ENCODE measurements at regions not wholly inside any gene's neighbourhood (a gene's known extent, or its start where the extent isn't known, plus 50 kb on each side); places are given as distances from the start of the nearest gene placed in this dataset.

DNA sequence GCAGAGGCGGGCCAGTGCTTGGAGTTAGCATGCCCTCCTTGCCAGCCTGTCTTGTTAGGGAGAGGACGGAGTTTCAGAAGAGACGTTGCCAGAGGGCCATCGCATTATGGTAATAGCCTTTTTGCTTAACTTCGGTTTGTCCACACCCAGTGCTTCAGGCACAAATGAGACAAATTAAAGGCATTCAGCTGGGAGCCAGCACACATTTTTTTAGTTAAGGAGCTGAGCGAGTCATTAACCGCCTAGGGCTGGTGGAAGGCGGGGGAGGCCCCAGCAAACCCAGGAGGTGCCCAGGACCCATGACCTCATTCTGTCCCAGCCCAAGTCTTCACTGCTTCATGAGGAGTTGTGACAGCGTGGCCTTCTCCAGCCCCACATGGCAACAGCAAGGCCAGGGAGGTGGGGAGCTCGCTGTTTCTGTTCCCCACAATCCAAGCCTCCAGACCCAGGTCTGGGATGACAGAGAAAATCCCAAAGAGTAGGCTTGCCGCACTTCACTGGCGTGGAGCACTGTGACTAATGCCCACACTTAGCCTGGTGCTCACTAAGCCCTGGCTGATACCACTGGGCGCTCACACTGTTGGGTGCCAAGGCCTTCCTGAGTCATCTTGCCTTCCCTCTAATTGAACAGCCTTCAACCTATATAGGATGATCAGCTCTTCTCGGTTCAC lies 237.1 kb downstream of the ANKRD60 start:
- DNase-seq = peak in 4 of 5 donors; percentile 56 to 82 (median 76)
- no peaks in the 10 kb centered on the region for H3K4me1 ChIP-seq (ENCODE audit: control insufficient read depth in 2 of 3, insufficient read depth in 2 of 3, low read depth in 1 of 3, low read length in 3 of 3)
- no peak overlapping the region for H3K9ac ChIP-seq (ENCODE audit: low read length in 3 of 3)
- no peak overlapping the region for H3K27ac ChIP-seq (ENCODE audit: low read depth in 2 of 2, low read length in 2 of 2)
- intact Hi-C loops (cut with DNase I) = no loop called here
- no peak for FAIRE-seq
- no peaks in the 10 kb centered on the region for H3K36me3 ChIP-seq (ENCODE audit: control insufficient read depth in 2 of 3, insufficient read depth in 3 of 3, low read length in 3 of 3)
- H3K4me3 ChIP-seq (ENCODE audit: low read length in 3 of 3) = no peak overlapping the region
- no peaks in the 10 kb centered on the region for H3K9me3 ChIP-seq (ENCODE audit: control insufficient read depth in 2 of 3, insufficient read depth in 1 of 3, low read length in 3 of 3)
- TF ChIP-seq, protein P1, sequence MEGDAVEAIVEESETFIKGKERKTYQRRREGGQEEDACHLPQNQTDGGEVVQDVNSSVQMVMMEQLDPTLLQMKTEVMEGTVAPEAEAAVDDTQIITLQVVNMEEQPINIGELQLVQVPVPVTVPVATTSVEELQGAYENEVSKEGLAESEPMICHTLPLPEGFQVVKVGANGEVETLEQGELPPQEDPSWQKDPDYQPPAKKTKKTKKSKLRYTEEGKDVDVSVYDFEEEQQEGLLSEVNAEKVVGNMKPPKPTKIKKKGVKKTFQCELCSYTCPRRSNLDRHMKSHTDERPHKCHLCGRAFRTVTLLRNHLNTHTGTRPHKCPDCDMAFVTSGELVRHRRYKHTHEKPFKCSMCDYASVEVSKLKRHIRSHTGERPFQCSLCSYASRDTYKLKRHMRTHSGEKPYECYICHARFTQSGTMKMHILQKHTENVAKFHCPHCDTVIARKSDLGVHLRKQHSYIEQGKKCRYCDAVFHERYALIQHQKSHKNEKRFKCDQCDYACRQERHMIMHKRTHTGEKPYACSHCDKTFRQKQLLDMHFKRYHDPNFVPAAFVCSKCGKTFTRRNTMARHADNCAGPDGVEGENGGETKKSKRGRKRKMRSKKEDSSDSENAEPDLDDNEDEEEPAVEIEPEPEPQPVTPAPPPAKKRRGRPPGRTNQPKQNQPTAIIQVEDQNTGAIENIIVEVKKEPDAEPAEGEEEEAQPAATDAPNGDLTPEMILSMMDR (IDR thresholded peaks at IDR 0.05; ENCODE audit: borderline replicate concordance, extremely low read depth, insufficient read depth) = no peak
- no peaks in the 10 kb centered on the region for H3K27me3 ChIP-seq (ENCODE audit: control insufficient read depth, insufficient read depth, low read length)

DNA sequence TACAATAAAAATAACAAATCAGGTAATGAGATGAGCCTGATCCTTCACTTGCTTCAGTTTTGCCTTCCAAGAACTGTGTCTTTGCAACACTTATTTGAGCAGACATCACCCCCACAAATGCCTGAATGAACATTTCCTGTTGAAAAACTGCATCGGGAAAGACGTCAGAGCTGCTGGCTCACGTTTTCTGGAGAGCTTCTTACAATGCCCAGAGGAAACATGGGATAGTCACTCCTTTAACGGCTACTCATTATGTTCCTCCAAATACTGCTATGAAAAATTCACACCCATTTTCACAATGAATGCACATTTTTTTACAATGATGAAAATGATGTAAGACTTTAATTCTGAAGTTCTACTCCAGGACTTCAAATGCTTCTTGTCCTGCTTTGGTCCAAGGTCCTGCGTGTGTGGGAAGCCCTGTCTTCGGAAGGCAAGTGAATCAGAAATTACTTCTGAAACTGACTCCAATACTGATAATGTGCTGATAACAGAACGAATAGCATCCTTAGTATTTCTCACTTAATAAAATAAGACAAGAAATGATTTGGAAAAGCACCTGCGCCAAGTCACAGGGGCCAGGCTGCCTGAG lies 238.0 kb downstream of the ANKRD60 start:
- no peaks in the 10 kb centered on the region for H3K27me3 ChIP-seq (ENCODE audit: control insufficient read depth, insufficient read depth, low read length)
- no peak for FAIRE-seq
- no peak overlapping the region for H3K9ac ChIP-seq (ENCODE audit: low read length in 3 of 3)

DNA sequence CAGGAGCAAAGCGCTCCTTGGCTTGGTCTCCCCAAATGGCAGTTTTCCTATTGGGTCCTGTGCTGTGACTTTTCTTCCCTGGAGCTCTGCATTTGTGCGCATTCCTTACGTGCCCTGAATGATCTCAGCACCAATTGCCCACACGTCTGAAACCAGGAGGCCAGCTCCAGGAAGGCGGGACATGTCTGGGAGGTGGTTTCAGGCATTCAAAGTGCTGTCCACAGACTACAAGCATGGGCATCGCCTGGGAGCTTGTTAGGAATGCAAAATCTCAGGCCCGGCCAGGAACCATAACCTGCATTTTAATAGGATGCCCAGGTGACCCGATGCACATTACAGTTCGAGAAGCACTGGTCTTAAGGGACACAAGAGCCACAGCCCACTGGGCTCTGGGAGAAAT lies 239.6 kb downstream of the ANKRD60 start:
- no peaks in the 10 kb centered on the region for H3K9me3 ChIP-seq (ENCODE audit: control insufficient read depth in 2 of 3, insufficient read depth in 1 of 3, low read length in 3 of 3)
- no peak for FAIRE-seq
- H3K36me3 ChIP-seq (ENCODE audit: control insufficient read depth in 2 of 3, insufficient read depth in 3 of 3, low read length in 3 of 3) = no peaks in the 10 kb centered on the region
- DNase-seq = no peak
- no peak overlapping the region for H3K27ac ChIP-seq (ENCODE audit: low read depth in 2 of 2, low read length in 2 of 2)
- no peak overlapping the region for H3K9ac ChIP-seq (ENCODE audit: low read length in 3 of 3)
- TF ChIP-seq, protein P1 (IDR thresholded peaks at IDR 0.05; ENCODE audit: borderline replicate concordance, extremely low read depth, insufficient read depth) = no peak
- H3K27me3 ChIP-seq (ENCODE audit: control insufficient read depth, insufficient read depth, low read length) = no peaks in the 10 kb centered on the region
- intact Hi-C loops (cut with DNase I) = no loop called here
- no peak overlapping the region for H3K4me3 ChIP-seq (ENCODE audit: low read length in 3 of 3)
- no peaks in the 10 kb centered on the region for H3K4me1 ChIP-seq (ENCODE audit: control insufficient read depth in 2 of 3, insufficient read depth in 2 of 3, low read depth in 1 of 3, low read length in 3 of 3)

More for the DNA sequence above, 238.0 kb downstream of the ANKRD60 start:
- peak in 2 of 5 donors; percentile 22 to 49 for DNase-seq
- TF ChIP-seq, protein P1 (IDR thresholded peaks at IDR 0.05; ENCODE audit: borderline replicate concordance, extremely low read depth, insufficient read depth) = no peak
- no peaks in the 10 kb centered on the region for H3K9me3 ChIP-seq (ENCODE audit: control insufficient read depth in 2 of 3, insufficient read depth in 1 of 3, low read length in 3 of 3)
- intact Hi-C loops (cut with DNase I) = no loop called here
- H3K4me3 ChIP-seq (ENCODE audit: low read length in 3 of 3) = no peak overlapping the region
- no peaks in the 10 kb centered on the region for H3K36me3 ChIP-seq (ENCODE audit: control insufficient read depth in 2 of 3, insufficient read depth in 3 of 3, low read length in 3 of 3)
- no peaks in the 10 kb centered on the region for H3K4me1 ChIP-seq (ENCODE audit: control insufficient read depth in 2 of 3, insufficient read depth in 2 of 3, low read depth in 1 of 3, low read length in 3 of 3)
- H3K27ac ChIP-seq (ENCODE audit: low read depth in 2 of 2, low read length in 2 of 2) = no peak overlapping the region

Measured in kidney (tissue), 13 donors.